Fibroblast of villous mesenchyme (primary cell): ENCODE measurements at regions not wholly inside any gene's neighbourhood (a gene's known extent, or its start where the extent isn't known, plus 50 kb on each side); places are given as distances from the start of the nearest gene placed in this dataset.

ENCODE experiments used
- DNase-seq: peaks from one replicate; pipeline ENCODE4 v3.0.0-alpha.2; 2010; ENCODE audit warnings: low read depth
- H3K4me3 ChIP-seq: 2 replicates; pipeline ENCODE4 v1.5.1; 2011; ENCODE audit warnings: low read depth, mild to moderate bottlenecking, low read length
- TF ChIP-seq, protein P1 (sequence below): IDR thresholded peaks from 2 replicates; pipeline ENCODE4 v1.5.1; 2012; ENCODE audit warnings: low read depth, mild to moderate bottlenecking, low read length; ENCODE audit not compliant: insufficient read depth

- TF ChIP-seq, protein P1, sequence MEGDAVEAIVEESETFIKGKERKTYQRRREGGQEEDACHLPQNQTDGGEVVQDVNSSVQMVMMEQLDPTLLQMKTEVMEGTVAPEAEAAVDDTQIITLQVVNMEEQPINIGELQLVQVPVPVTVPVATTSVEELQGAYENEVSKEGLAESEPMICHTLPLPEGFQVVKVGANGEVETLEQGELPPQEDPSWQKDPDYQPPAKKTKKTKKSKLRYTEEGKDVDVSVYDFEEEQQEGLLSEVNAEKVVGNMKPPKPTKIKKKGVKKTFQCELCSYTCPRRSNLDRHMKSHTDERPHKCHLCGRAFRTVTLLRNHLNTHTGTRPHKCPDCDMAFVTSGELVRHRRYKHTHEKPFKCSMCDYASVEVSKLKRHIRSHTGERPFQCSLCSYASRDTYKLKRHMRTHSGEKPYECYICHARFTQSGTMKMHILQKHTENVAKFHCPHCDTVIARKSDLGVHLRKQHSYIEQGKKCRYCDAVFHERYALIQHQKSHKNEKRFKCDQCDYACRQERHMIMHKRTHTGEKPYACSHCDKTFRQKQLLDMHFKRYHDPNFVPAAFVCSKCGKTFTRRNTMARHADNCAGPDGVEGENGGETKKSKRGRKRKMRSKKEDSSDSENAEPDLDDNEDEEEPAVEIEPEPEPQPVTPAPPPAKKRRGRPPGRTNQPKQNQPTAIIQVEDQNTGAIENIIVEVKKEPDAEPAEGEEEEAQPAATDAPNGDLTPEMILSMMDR, result no peak
- no peak for DNase-seq
These were observed 878.5 kb upstream of the MAP3K7 start for GRCh38 chr6:91465393-91465792.

DNA sequence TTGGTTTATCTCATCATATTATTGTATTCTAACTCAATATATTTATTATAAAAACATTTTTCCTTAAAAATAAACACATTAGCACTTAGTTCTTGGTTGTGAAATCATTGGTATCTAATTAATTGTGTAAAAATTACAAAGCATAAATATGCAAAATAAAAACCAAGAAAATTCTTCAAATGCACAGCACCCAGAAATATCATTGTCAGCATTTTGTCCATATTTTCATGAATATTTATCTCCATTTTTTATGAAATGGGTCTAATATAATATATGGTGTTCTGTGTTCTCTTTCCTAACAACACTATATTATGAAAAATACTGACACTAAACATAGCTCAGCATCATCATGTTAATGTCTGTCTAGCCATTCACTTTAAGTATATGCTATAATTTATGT lies 877.8 kb upstream of the MAP3K7 start:
- TF ChIP-seq, protein P1, result no peak
- no peak for DNase-seq
- no peak overlapping the region for H3K4me3 ChIP-seq

More at GRCh38 chr6:91465393-91465792, 878.5 kb upstream of the MAP3K7 start:
- no peak overlapping the region for H3K4me3 ChIP-seq

GRCh38 chr6:91464201-91464600 lies 877.3 kb upstream of the MAP3K7 start:
- no peak overlapping the region for H3K4me3 ChIP-seq
- DNase-seq, result no peak
- TF ChIP-seq, protein P1, result no peak

- H3K4me3 ChIP-seq, result no peak overlapping the region
- DNase-seq, result peak; percentile 55
- TF ChIP-seq, protein P1, result no peak
These were observed 875.4 kb upstream of the MAP3K7 start for GRCh38 chr6:91462241-91462640.

DNA sequence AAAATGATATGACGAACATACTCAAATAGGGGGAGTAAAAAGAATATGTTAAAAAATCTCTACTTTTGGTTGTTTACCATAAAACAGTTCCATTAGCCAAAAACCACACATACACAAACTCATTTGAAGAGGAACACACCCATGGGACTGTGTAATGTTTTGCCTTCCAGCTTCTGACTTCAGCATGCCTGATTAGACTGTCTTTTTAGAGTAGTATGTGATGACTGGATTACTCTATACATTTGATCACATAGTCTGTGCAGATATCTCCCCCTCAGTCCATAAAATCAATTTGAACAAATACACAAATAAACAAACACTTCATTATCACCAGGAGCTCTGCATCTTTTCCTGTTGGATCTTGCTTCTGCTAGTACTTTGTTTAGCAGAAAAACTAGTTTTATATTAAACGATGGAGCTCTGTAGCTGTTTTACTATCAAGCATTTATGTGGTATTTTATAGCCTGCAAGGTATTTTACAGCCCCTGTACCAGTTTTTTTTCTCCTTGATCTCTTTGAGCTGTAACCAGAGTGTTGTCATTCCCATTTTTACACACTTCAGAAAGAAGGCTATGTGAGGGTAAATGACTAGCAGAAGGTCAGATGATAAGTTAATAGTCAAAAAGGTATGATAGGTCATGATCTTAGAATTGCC lies 866.5 kb upstream of the MAP3K7 start:
- TF ChIP-seq, protein P1, result no peak
- no peak for DNase-seq
- no peak overlapping the region for H3K4me3 ChIP-seq

DNA sequence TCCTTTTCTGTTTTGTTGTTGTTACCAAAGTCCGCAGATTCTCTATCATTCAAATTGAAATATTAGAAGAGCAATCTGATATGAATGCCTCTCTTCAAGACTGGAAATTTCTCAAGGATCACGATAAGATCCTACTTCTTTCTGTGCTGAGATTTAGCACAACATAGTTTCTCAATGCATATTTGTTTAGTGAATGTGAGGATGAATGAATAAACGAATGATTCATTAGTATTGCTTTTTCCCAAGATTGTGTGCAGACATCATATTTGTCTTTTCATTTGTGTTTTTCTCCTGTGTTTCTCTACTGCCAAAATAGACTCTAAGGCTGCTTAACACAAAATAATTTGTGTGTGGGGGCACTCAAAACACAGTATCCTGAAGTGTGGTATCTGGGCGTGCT lies 862.7 kb upstream of the MAP3K7 start:
- H3K4me3 ChIP-seq, result no peak overlapping the region
- DNase-seq, result peak; percentile 44
- TF ChIP-seq, protein P1, result no peak
